ENCODE measurements at regions not wholly inside any gene's neighbourhood (a gene's known extent, or its start where the extent isn't known, plus 50 kb on each side); places are given as distances from the start of the nearest gene placed in this dataset.

- TF ChIP-seq, protein P1, sequence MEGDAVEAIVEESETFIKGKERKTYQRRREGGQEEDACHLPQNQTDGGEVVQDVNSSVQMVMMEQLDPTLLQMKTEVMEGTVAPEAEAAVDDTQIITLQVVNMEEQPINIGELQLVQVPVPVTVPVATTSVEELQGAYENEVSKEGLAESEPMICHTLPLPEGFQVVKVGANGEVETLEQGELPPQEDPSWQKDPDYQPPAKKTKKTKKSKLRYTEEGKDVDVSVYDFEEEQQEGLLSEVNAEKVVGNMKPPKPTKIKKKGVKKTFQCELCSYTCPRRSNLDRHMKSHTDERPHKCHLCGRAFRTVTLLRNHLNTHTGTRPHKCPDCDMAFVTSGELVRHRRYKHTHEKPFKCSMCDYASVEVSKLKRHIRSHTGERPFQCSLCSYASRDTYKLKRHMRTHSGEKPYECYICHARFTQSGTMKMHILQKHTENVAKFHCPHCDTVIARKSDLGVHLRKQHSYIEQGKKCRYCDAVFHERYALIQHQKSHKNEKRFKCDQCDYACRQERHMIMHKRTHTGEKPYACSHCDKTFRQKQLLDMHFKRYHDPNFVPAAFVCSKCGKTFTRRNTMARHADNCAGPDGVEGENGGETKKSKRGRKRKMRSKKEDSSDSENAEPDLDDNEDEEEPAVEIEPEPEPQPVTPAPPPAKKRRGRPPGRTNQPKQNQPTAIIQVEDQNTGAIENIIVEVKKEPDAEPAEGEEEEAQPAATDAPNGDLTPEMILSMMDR (IDR thresholded peaks at IDR 0.05; ENCODE audit: extremely low read depth, missing control alignments): no peak
- no peak for DNase-seq (ENCODE audit: low spot score)
Measured at GRCh38 chr15:31752065-31752762, 278.1 kb upstream of the CHRNA7 start.

GRCh38 chr15:31752905-31753304 lies 277.4 kb upstream of the CHRNA7 start:
- TF ChIP-seq, protein P1 (IDR thresholded peaks at IDR 0.05; ENCODE audit: extremely low read depth, missing control alignments): no peak

GRCh38 chr15:31758126-31758525 lies 272.2 kb upstream of the CHRNA7 start:
- DNase-seq (ENCODE audit: low spot score): no peak

More at GRCh38 chr15:31752905-31753304, 277.4 kb upstream of the CHRNA7 start:
- no peak for DNase-seq (ENCODE audit: low spot score)

GRCh38 chr15:31768055-31768454 lies 262.3 kb upstream of the CHRNA7 start:
- DNase-seq (ENCODE audit: low spot score): no peak
- TF ChIP-seq, protein P1 (IDR thresholded peaks at IDR 0.05; ENCODE audit: extremely low read depth, missing control alignments): no peak

More at GRCh38 chr15:31758126-31758525, 272.2 kb upstream of the CHRNA7 start:
- TF ChIP-seq, protein P1 (IDR thresholded peaks at IDR 0.05; ENCODE audit: extremely low read depth, missing control alignments): no peak

DNA sequence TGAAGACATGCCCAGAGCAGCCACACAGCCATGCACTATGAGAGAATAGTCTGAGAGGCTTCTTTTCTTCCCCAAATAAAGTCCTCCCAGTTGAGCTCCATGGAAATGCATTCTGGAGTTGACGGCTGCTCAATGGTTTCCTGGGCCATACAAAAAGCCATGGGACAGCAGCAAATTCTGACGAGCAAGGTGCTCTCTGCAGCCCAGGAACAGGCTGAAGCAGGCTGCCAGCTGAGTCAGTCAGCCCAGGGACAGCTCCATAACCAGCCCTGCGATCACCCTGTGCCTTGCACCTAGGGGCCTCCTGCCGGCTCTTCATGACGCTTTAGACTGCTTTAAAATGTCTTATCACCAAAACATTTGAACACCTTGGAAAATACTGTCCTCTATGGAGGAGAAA lies 256.3 kb upstream of the CHRNA7 start:
- no peak for DNase-seq (ENCODE audit: low spot score)
- TF ChIP-seq, protein P1 (IDR thresholded peaks at IDR 0.05; ENCODE audit: extremely low read depth, missing control alignments): no peak

DNA sequence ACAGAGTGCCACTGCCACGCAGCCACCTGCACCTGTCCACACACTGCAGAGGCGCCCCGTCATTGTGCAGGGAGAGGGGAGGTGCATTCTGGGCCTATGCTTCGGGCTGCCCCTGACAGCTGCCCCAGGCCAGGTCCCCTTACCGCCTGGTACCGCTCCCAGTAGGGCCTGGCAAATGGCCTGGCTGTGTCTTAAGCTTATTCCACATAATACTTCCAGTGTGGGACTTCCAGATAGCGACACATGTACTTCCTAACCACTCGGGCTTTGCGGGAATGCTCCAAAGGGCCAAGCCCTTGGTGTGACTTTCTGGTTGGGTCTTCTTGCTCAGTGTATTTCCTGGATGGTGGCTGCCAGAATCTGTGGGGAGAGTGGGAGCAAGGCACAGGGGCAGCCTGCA lies 254.3 kb upstream of the CHRNA7 start:
- DNase-seq (ENCODE audit: low spot score): no peak
- TF ChIP-seq, protein P1 (IDR thresholded peaks at IDR 0.05; ENCODE audit: extremely low read depth, missing control alignments): no peak

DNA sequence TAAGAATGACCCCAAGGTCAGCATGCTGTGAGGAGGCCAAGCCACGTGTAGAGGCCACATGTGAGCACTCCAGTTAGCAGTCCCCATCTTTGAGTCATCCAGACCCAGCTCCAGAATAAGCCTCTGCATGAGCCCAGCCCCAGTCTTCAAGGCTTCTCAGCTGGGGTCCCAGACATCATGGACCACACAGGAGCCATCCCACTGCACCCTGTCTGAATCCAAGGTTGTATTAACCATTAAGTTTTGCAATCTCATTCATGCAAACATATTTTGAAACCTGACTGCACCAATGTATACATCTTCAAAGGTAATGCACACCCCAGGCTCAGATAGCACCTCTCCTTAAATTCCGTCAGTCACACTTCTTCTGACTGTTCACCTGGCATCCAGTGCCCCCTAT lies 249.1 kb upstream of the CHRNA7 start:
- TF ChIP-seq, protein P1 (IDR thresholded peaks at IDR 0.05; ENCODE audit: extremely low read depth, missing control alignments): no peak

More for the DNA sequence above, 249.1 kb upstream of the CHRNA7 start:
- no peak for DNase-seq (ENCODE audit: low spot score)

Measured in GM20000 (cell line).